Activated CD8-positive, alpha-beta T cell treated with anti-CD3 and anti-CD28 coated beads for 36 hours (primary cell): ENCODE measurements at regions not wholly inside any gene's neighbourhood (a gene's known extent, or its start where the extent isn't known, plus 50 kb on each side); places are given as distances from the start of the nearest gene placed in this dataset.
"Not testable (repeated sequence)": the region's sequence is repeated elsewhere in the genome, so short reads cannot be mapped to it uniquely, and the experiment has no call there.

Experiments
- ATAC-seq: fragments of 200-7000 bp; cut with Tn5 transposase; one replicate; pipeline ENCODE4 v1.10.0; 2021; ENCODE audit warnings: mild to moderate bottlenecking, moderate library complexity
- CTCF ChIA-PET: fragments of 350-600 bp; sonication (Branson Sonifier 250); formaldehyde crosslinking; loops from one replicate; lab custom pipeline; 2021; ENCODE audit warnings: antibody characterized with exemption; lab: Charles Lee
- POLR2A ChIA-PET: fragments of 350-600 bp; sonication (Branson Sonifier 250); formaldehyde crosslinking; loops from one replicate; lab custom pipeline; 2021; ENCODE audit warnings: antibody characterized with exemption; lab: Charles Lee
- DNase-seq: peaks from one replicate; pipeline ENCODE4 v3.0.0-alpha.2; 2020
- H3K27ac Mint-ChIP-seq: one replicate; pipeline ENCODE4 v1.8.0; 2021; ENCODE audit warnings: mild to moderate bottlenecking, mixed read lengths
- H3K27me3 Mint-ChIP-seq: one replicate; pipeline ENCODE4 v1.8.0; 2021; ENCODE audit warnings: mixed read lengths
- H3K36me3 Mint-ChIP-seq: one replicate; pipeline ENCODE4 v1.8.0; 2021; ENCODE audit warnings: low read depth, mixed read lengths
- H3K4me1 Mint-ChIP-seq: one replicate; pipeline ENCODE4 v1.8.0; 2021; ENCODE audit warnings: low read depth, mixed read lengths
- H3K4me3 Mint-ChIP-seq: one replicate; pipeline ENCODE4 v1.8.0; 2021; ENCODE audit warnings: mild to moderate bottlenecking, moderate library complexity, mixed read lengths
- H3K9me3 Mint-ChIP-seq: one replicate; pipeline ENCODE4 v1.8.0; 2021; ENCODE audit warnings: mixed read lengths
- intact Hi-C: fragments of 100-400 bp; cut with micrococcal nuclease; formaldehyde crosslinking; loops from one replicate; pipeline ENCODE4 v1.10.0; 2022
- TF ChIP-seq, protein P1 (sequence below): fragments of 200-600 bp; IDR thresholded peaks from one replicate; pipeline ENCODE4 v1.8.0; 2022; ENCODE audit warnings: antibody characterized with exemption, mild to moderate bottlenecking

DNA sequence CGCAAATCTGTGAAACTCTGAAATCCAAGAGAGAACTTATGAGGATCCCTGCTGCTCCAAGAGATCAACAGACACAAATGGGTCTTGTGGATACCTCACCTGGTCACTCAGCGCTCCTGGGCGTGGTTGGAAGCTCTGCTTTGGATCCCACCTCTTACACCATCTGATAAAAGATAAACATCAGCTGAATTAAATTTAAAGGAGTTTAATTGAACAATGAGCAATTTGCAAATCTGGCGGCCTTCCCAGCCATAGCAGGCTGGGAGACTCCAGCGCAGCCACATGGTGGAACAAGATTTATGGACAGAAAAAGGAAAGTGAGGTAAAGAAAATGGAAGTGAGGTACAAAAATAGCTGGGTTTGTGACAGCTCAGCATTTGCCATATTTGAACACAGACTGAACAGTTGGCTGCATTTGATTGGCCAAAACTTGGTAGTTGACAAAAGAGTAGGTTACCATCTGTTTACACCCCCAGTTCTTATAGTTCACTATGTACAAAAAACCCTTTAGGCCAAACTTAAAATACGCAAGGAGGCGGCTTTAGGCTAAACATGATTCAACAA, 437.3 kb upstream of the NDST3 start:
- intact Hi-C loops: no loop called here
- ATAC-seq: no peak
- CTCF ChIA-PET: no interaction called here
- no peaks in the 10 kb centered on the region for H3K27me3 Mint-ChIP-seq
- H3K4me1 Mint-ChIP-seq: no peaks in the 10 kb centered on the region
- H3K4me3 Mint-ChIP-seq: no peak overlapping the region
- TF ChIP-seq, protein P1, sequence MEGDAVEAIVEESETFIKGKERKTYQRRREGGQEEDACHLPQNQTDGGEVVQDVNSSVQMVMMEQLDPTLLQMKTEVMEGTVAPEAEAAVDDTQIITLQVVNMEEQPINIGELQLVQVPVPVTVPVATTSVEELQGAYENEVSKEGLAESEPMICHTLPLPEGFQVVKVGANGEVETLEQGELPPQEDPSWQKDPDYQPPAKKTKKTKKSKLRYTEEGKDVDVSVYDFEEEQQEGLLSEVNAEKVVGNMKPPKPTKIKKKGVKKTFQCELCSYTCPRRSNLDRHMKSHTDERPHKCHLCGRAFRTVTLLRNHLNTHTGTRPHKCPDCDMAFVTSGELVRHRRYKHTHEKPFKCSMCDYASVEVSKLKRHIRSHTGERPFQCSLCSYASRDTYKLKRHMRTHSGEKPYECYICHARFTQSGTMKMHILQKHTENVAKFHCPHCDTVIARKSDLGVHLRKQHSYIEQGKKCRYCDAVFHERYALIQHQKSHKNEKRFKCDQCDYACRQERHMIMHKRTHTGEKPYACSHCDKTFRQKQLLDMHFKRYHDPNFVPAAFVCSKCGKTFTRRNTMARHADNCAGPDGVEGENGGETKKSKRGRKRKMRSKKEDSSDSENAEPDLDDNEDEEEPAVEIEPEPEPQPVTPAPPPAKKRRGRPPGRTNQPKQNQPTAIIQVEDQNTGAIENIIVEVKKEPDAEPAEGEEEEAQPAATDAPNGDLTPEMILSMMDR: no peak
- H3K9me3 Mint-ChIP-seq: no peaks in the 10 kb centered on the region
- DNase-seq: no peak
- no peaks in the 10 kb centered on the region for H3K36me3 Mint-ChIP-seq
- H3K27ac Mint-ChIP-seq: no peak overlapping the region
- POLR2A ChIA-PET: no interaction called here

DNA sequence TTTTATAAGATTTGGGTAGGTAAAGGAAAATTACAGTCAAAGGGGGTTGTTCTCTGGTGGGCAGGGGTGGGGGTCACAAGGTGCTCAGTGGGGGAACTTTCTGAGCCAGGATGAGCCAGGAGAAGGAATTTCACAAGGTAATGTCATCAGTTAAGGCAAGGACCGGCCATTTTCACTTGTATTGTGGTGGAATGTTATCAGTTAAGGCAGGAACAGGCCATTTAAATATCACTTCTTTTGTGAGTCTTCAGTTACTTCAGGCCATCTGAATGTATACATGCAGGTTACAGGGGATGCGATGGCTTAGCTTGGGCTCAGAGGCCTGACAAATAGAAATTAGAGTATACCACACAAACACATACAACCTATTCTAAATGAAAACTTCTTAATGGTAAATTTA, 434.9 kb upstream of the NDST3 start:
- intact Hi-C loops, H3K27me3 Mint-ChIP-seq, ATAC-seq, H3K4me3 Mint-ChIP-seq, H3K9me3 Mint-ChIP-seq, H3K36me3 Mint-ChIP-seq, H3K27ac Mint-ChIP-seq, CTCF ChIA-PET, POLR2A ChIA-PET, H3K4me1 Mint-ChIP-seq, DNase-seq: not testable (repeated sequence)

DNA sequence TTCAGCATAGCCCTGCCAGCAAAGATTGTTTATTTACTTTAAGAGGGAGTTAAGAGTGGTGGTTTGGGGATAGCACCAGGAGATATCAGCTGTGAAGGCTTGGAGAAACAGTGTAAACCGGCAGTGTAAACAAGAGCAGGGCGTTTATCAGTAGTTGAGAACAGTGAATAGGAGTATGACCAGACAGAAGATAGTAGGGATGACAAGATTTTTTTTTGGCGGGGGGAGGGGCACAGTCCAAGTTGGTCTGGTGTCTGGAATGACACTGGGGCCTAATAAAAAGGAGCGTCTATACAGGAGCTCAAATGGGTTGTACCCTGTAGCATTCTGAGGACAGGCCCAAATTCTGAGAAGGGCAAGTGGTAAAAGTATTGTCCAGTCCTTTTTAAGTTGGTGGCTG, 433.4 kb upstream of the NDST3 start:
- H3K27me3 Mint-ChIP-seq, DNase-seq, CTCF ChIA-PET, POLR2A ChIA-PET, H3K27ac Mint-ChIP-seq, H3K4me3 Mint-ChIP-seq, H3K9me3 Mint-ChIP-seq, H3K4me1 Mint-ChIP-seq, intact Hi-C loops, ATAC-seq, H3K36me3 Mint-ChIP-seq: not testable (repeated sequence)

DNA sequence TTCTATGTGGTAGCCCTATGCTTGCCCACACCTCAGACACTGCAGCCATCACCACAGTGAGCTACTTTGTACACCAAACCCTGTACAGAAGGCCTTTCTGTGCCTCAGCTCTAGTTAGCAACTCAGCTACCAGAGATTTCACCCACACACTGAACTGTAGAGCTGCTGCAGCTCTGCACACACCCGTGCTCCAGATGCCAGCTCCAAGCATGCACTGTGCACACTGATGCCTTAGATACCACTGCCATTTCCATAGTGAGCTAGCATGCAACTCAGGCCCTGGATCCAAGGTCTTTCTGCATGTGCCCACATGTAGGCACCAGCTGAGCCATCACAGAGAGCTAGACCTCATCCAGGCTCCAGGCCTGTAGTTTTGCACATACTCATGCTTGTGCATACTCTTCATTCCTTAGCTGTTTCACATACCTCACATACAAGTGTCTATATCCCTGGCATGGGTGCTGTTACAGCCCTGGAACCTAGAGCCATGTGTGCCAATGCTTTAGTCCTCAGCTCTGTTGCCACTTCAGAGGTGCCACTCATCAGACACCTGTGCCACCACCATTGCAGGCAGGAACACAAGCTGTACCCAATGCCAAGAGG, 423.5 kb upstream of the NDST3 start:
- no peaks in the 10 kb centered on the region for H3K27me3 Mint-ChIP-seq
- intact Hi-C loops: no loop called here
- ChIA-PET POLR2A (interaction anchor here (0.6 kb wide), 1 partner anchor 100 kb away, joined by 3 read pairs; no protein-coding TSS in a partner anchor), CTCF (no interaction called here)
- no peak for ATAC-seq
- peaks cover 12% of the 10 kb centered on the region for H3K9me3 Mint-ChIP-seq
- TF ChIP-seq, protein P1: no peak
- no peak overlapping the region for H3K27ac Mint-ChIP-seq
- H3K4me1 Mint-ChIP-seq: no peaks in the 10 kb centered on the region
- DNase-seq: no peak
- H3K36me3 Mint-ChIP-seq: no peaks in the 10 kb centered on the region
- H3K4me3 Mint-ChIP-seq: no peak overlapping the region

DNA sequence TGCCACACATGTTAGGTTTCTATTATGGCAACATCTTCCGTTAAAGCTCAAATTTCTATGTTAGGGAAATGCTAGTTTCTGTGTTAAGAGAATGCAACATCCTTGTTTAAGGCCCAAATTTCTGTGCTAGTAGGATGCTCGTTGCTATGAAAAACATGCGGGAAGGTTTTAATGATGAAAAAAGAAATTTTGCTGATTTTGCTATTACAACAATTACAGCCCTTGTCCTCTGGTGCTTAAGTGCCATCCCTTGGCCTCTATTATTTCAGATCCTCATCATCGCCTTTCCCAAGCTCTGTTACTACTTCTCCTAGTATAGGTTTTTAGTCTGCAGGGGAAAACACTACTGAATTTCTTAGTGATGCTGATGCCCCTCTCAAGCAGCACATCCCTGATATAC, 412.6 kb upstream of the NDST3 start:
- intact Hi-C loops: no loop called here
- DNase-seq: no peak
- Mint-ChIP-seq H3K9me3 (peaks cover 3% of the 10 kb centered on the region), H3K27me3 (no peaks in the 10 kb centered on the region), H3K4me3 (no peak overlapping the region), H3K36me3 (no peaks in the 10 kb centered on the region), H3K27ac (no peak overlapping the region), H3K4me1 (no peaks in the 10 kb centered on the region)
- CTCF ChIA-PET: no interaction called here
- no peak for ATAC-seq
- POLR2A ChIA-PET: no interaction called here
- TF ChIP-seq, protein P1: no peak

DNA sequence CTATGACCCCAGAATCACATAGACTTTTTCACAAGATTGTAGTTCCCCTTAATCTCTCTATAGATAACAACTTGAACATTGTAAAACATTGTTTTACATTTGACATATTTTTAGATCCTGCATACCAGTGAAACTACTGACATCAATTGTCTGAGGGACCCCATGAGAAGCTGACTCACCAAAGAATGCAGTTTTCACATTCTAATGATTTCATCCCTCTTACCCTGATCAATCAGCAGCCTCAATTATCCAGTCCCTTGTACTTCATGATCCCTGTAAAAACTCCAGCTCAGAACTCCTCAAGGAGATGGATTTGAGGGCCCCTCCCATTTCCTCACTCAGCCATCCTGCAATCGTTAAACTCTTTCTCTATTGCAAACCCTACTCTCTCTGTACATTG, 411.0 kb upstream of the NDST3 start:
- H3K4me1 Mint-ChIP-seq: no peaks in the 10 kb centered on the region
- no peak for DNase-seq
- H3K27ac Mint-ChIP-seq: no peak overlapping the region
- H3K4me3 Mint-ChIP-seq: no peak overlapping the region
- intact Hi-C loops: no loop called here
- ChIA-PET POLR2A (interaction anchor here (0.6 kb wide), 1 partner anchor 34 kb away, joined by 3 read pairs; no protein-coding TSS in a partner anchor), CTCF (no interaction called here)
- no peaks in the 10 kb centered on the region for H3K36me3 Mint-ChIP-seq
- no peaks in the 10 kb centered on the region for H3K27me3 Mint-ChIP-seq
- TF ChIP-seq, protein P1: no peak
- no peak for ATAC-seq
- H3K9me3 Mint-ChIP-seq: peaks cover 3% of the 10 kb centered on the region
